BJ (cell line): ENCODE measurements at regions not wholly inside any gene's neighbourhood (a gene's known extent, or its start where the extent isn't known, plus 50 kb on each side); places are given as distances from the start of the nearest gene placed in this dataset.

ENCODE experiments used
- CTCF ChIA-PET: fragments of 350-600 bp; formaldehyde crosslinking; extraction: SDS; loops from one replicate; lab custom pipeline; 2021; ENCODE audit warnings: antibody characterized with exemption, inconsistent platforms; lab: Yijun Ruan, JAX
- POLR2A ChIA-PET: fragments of 300-600 bp; sonication (Branson Sonifier 250); formaldehyde crosslinking; extraction: SDS; loops from one replicate; lab custom pipeline; 2021; ENCODE audit warnings: antibody characterized with exemption; lab: Charles Lee
- DNase-seq: peaks from one replicate; pipeline ENCODE4 v3.0.0-alpha.2; 2011; ENCODE audit warnings: low read depth
- H3K27me3 ChIP-seq: 2 replicates; pipeline ENCODE4 v1.6.0; 2011; ENCODE audit warnings: low read length; ENCODE audit not compliant: control insufficient read depth, insufficient read depth
- H3K36me3 ChIP-seq: 2 replicates; pipeline ENCODE4 v1.5.1; 2011; ENCODE audit warnings: low read length; ENCODE audit not compliant: control insufficient read depth, insufficient read depth
- H3K4me3 ChIP-seq: 2 replicates; pipeline ENCODE4 v1.5.1; 2011; ENCODE audit warnings: low read depth, mild to moderate bottlenecking, control low read depth, low read length
- CTCF ChIP-seq: IDR thresholded peaks from 2 replicates; pipeline ENCODE4 v1.5.1; 2011; ENCODE audit warnings: low read depth, mild to moderate bottlenecking, control low read depth, inconsistent platforms, low read length, moderate library complexity; ENCODE audit not compliant: insufficient read depth

DNA sequence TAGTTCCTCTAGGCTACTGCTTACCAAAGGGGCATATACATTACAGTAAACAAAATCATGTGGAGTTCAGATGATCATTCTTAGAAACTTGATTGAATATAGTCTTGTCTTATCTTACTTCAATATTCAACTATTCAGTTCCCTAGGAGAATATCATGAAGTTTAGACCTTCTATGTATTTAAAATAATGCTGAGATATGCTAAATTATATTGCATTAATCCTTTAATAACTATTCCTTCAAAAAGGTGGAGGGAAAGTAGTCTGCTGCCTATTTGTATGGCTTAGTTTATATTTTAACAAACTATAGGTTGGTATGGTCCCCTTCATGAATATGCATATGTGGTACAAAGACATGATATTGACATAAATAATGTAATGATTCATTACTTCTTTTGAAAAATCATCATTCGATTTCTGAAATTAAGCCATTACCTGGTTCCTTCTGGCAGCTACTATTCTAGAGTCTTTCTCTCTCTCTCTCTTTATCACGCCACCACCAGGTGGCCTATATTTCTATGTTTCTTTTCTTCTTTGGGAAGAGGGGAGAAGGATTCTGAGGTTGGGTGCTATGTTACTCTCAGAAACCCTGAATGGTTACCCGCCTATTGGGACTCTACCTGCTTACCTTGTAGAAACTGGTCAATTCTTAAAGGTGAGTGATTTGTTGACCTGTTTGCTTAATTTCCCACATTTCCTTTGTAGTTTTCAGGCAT is 855.8 kb downstream of the HACE1 start:
- Histone ChIP-seq H3K27me3 (no peaks in the 10 kb centered on the region), H3K4me3 (no peak overlapping the region), H3K36me3 (no peaks in the 10 kb centered on the region)
- ChIA-PET POLR2A (no interaction called here), CTCF (no interaction called here)
- no peak for TF ChIP-seq CTCF
- DNase-seq: no peak

GRCh38 chr6:103995571-103995970 is 864.1 kb downstream of the HACE1 start:
- no peaks in the 10 kb centered on the region for H3K36me3 ChIP-seq
- H3K27me3 ChIP-seq: no peaks in the 10 kb centered on the region
- TF ChIP-seq CTCF: no peak
- no peak overlapping the region for H3K4me3 ChIP-seq
- DNase-seq: no peak
- POLR2A ChIA-PET: no interaction called here
- CTCF ChIA-PET: no interaction called here

- Histone ChIP-seq H3K36me3 (no peaks in the 10 kb centered on the region), H3K4me3 (no peak overlapping the region), H3K27me3 (no peaks in the 10 kb centered on the region)
- ChIA-PET POLR2A (no interaction called here), CTCF (no interaction called here)
- DNase-seq: no peak
- no peak for TF ChIP-seq CTCF
Observed at GRCh38 chr6:103983860-103984259, 875.9 kb downstream of the HACE1 start.

- no peak for TF ChIP-seq CTCF
- H3K4me3 ChIP-seq: no peak overlapping the region
- CTCF ChIA-PET: no interaction called here
- POLR2A ChIA-PET: no interaction called here
- no peaks in the 10 kb centered on the region for H3K36me3 ChIP-seq
- no peaks in the 10 kb centered on the region for H3K27me3 ChIP-seq
- DNase-seq: no peak
Observed at GRCh38 chr6:103983011-103983410, 876.7 kb downstream of the HACE1 start.

DNA sequence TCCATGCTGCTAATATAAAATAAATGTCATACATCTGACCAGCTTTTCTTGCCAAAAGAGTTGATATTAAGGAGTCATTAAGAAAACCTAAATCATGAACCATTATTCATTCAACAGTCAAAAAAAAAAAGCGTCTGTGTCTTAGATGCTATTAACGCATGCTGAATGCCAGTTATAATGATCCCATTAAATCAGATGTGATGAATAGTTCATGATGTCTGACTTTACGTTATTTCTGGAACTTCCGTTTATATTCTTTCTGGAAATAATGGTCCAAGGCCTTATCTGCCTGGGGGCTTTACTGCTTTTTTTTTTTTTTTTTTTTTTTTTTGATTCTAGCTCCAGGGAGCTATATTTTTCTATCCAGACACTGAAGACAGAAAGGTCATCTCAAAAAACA is 877.1 kb downstream of the HACE1 start:
- Histone ChIP-seq H3K36me3 (no peaks in the 10 kb centered on the region), H3K27me3 (no peaks in the 10 kb centered on the region), H3K4me3 (no peak overlapping the region)
- no peak for DNase-seq
- ChIA-PET CTCF (no interaction called here), POLR2A (no interaction called here)
- no peak for TF ChIP-seq CTCF
